HEK293 (cell line): ENCODE measurements at regions not wholly inside any gene's neighbourhood (a gene's known extent, or its start where the extent isn't known, plus 50 kb on each side); places are given as distances from the start of the nearest gene placed in this dataset.

Experiments used
- GLIS2 ChIP-seq: fragments of 450-650 bp; formaldehyde crosslinking; IDR thresholded peaks from 2 replicates; pipeline ENCODE4 v1.5.1; 2016; ENCODE audit warnings: missing biosample characterization, missing genetic modification characterization
- SETDB1 ChIP-seq: IDR thresholded peaks from one replicate; pipeline ENCODE4 v1.6.1; 2017; ENCODE audit warnings: mild to moderate bottlenecking, low read length, moderate library complexity, mixed read lengths; ENCODE audit not compliant: insufficient read length
- TRIM28 ChIP-seq: IDR thresholded peaks from 2 replicates; pipeline ENCODE4 v1.6.1; 2011; ENCODE audit warnings: low read length, control low read depth, borderline replicate concordance
- YY1 ChIP-seq: fragments of 450-650 bp; formaldehyde crosslinking; IDR thresholded peaks from 2 replicates; pipeline ENCODE4 v1.5.1; 2018; ENCODE audit warnings: missing biosample characterization, missing genetic modification characterization
- ZNF48 ChIP-seq: fragments of 450-650 bp; formaldehyde crosslinking; IDR thresholded peaks from 2 replicates; pipeline ENCODE4 v1.5.1; 2016; ENCODE audit warnings: missing biosample characterization, missing genetic modification characterization
- ZNF571 ChIP-seq: fragments of 450-650 bp; formaldehyde crosslinking; IDR thresholded peaks from 2 replicates; pipeline ENCODE4 v1.5.0; 2017; ENCODE audit warnings: missing biosample characterization, missing genetic modification characterization
- ZNF768 ChIP-seq: fragments of 450-650 bp; formaldehyde crosslinking; IDR thresholded peaks from 2 replicates; pipeline ENCODE4 v1.5.1; 2018; ENCODE audit warnings: missing biosample characterization, mild to moderate bottlenecking, missing genetic modification characterization
- TF ChIP-seq, protein P1 (sequence below): fragments of 450-650 bp; formaldehyde crosslinking; IDR thresholded peaks from 2 replicates; pipeline ENCODE4 v1.5.1; 2016; ENCODE audit warnings: missing biosample characterization, missing genetic modification characterization
- TF ChIP-seq, protein P2 (sequence below): fragments of 450-650 bp; formaldehyde crosslinking; IDR thresholded peaks from 2 replicates; pipeline ENCODE4 v1.5.1; 2016; ENCODE audit warnings: missing biosample characterization, missing genetic modification characterization
- TF ChIP-seq, protein P3 (sequence below): fragments of 450-650 bp; formaldehyde crosslinking; IDR thresholded peaks from 2 replicates; pipeline ENCODE4 v1.5.1; 2016; ENCODE audit warnings: missing biosample characterization, missing genetic modification characterization
- TF ChIP-seq, protein P4 (sequence below): fragments of 450-650 bp; formaldehyde crosslinking; IDR thresholded peaks from 2 replicates; pipeline ENCODE4 v1.5.1; 2016; ENCODE audit warnings: missing biosample characterization, missing genetic modification characterization
- TF ChIP-seq, protein P5 (sequence below): fragments of 450-650 bp; formaldehyde crosslinking; IDR thresholded peaks from 2 replicates; pipeline ENCODE4 v1.5.1; 2017; ENCODE audit warnings: missing biosample characterization, missing genetic modification characterization
- TF ChIP-seq, protein P6 (sequence below): fragments of 450-650 bp; formaldehyde crosslinking; IDR thresholded peaks from 2 replicates; pipeline ENCODE4 v1.5.1; 2016; ENCODE audit warnings: missing biosample characterization, missing genetic modification characterization
- TF ChIP-seq, protein P7 (sequence below): fragments of 450-650 bp; formaldehyde crosslinking; IDR thresholded peaks from 2 replicates; pipeline ENCODE4 v1.5.1; 2017; ENCODE audit warnings: missing biosample characterization, missing genetic modification characterization

DNA sequence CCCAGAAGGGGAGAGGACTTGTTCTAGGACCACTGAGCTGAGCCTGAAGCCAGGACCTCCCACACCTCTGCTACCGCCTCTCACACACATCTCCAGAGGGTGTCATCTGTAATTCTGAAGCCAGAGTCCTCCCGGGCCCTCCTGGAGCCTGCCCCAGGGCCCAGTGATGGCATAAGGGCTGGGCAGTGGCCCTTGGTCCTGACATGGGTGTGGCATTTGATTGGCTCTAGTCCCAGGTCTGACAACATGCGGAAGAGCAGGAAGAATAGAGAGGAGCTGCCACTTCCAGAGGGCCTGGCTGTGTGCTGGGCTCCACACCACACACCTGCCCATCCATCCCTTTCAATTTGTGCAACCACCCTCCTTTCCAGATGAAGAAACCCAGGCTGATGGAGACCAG, 144.3 kb upstream of the GSC start:
- TF ChIP-seq GLIS2 (tag by site-specific recombination) (no peak), YY1 (no peak), SETDB1 (no peak), ZNF48 (tag by site-specific recombination) (no peak), ZNF768 (tag by site-specific recombination) (no peak), ZNF571 (tag by site-specific recombination) (no peak), TRIM28 (no peak)
- TF ChIP-seq, protein P1, sequence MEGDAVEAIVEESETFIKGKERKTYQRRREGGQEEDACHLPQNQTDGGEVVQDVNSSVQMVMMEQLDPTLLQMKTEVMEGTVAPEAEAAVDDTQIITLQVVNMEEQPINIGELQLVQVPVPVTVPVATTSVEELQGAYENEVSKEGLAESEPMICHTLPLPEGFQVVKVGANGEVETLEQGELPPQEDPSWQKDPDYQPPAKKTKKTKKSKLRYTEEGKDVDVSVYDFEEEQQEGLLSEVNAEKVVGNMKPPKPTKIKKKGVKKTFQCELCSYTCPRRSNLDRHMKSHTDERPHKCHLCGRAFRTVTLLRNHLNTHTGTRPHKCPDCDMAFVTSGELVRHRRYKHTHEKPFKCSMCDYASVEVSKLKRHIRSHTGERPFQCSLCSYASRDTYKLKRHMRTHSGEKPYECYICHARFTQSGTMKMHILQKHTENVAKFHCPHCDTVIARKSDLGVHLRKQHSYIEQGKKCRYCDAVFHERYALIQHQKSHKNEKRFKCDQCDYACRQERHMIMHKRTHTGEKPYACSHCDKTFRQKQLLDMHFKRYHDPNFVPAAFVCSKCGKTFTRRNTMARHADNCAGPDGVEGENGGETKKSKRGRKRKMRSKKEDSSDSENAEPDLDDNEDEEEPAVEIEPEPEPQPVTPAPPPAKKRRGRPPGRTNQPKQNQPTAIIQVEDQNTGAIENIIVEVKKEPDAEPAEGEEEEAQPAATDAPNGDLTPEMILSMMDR (tag by site-specific recombination): no peak
- TF ChIP-seq, protein P2, sequence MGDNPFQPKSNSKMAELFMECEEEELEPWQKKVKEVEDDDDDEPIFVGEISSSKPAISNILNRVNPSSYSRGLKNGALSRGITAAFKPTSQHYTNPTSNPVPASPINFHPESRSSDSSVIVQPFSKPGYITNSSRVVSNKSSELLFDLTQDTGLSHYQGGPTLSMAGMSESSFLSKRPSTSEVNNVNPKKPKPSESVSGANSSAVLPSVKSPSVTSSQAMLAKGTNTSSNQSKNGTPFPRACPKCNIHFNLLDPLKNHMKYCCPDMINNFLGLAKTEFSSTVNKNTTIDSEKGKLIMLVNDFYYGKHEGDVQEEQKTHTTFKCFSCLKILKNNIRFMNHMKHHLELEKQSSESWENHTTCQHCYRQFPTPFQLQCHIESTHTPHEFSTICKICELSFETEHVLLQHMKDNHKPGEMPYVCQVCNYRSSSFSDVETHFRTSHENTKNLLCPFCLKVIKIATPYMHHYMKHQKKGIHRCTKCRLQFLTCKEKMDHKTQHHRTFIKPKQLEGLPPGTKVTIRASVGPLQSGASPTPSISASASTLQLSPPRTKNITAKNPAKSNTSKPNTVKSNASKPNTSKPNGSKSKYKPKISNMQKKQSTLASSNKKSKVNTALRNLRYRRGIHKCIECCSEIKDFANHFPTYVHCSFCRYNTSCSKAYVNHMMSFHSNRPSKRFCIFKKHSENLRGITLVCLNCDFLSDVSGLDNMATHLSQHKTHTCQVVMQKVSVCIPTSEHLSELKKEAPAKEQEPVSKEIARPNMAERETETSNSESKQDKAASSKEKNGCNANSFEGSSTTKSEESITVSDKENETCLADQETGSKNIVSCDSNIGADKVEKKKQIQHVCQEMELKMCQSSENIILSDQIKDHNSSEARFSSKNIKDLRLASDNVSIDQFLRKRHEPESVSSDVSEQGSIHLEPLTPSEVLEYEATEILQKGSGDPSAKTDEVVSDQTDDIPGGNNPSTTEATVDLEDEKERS: no peak
- TF ChIP-seq, protein P3, sequence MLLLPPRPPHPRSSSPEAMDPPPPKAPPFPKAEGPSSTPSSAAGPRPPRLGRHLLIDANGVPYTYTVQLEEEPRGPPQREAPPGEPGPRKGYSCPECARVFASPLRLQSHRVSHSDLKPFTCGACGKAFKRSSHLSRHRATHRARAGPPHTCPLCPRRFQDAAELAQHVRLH: no peak
- TF ChIP-seq, protein P4, sequence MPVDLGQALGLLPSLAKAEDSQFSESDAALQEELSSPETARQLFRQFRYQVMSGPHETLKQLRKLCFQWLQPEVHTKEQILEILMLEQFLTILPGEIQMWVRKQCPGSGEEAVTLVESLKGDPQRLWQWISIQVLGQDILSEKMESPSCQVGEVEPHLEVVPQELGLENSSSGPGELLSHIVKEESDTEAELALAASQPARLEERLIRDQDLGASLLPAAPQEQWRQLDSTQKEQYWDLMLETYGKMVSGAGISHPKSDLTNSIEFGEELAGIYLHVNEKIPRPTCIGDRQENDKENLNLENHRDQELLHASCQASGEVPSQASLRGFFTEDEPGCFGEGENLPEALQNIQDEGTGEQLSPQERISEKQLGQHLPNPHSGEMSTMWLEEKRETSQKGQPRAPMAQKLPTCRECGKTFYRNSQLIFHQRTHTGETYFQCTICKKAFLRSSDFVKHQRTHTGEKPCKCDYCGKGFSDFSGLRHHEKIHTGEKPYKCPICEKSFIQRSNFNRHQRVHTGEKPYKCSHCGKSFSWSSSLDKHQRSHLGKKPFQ (tag by site-specific recombination): no peak
- TF ChIP-seq, protein P5, sequence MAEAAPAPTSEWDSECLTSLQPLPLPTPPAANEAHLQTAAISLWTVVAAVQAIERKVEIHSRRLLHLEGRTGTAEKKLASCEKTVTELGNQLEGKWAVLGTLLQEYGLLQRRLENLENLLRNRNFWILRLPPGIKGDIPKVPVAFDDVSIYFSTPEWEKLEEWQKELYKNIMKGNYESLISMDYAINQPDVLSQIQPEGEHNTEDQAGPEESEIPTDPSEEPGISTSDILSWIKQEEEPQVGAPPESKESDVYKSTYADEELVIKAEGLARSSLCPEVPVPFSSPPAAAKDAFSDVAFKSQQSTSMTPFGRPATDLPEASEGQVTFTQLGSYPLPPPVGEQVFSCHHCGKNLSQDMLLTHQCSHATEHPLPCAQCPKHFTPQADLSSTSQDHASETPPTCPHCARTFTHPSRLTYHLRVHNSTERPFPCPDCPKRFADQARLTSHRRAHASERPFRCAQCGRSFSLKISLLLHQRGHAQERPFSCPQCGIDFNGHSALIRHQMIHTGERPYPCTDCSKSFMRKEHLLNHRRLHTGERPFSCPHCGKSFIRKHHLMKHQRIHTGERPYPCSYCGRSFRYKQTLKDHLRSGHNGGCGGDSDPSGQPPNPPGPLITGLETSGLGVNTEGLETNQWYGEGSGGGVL (tag by site-specific recombination): no peak
- TF ChIP-seq, protein P6, sequence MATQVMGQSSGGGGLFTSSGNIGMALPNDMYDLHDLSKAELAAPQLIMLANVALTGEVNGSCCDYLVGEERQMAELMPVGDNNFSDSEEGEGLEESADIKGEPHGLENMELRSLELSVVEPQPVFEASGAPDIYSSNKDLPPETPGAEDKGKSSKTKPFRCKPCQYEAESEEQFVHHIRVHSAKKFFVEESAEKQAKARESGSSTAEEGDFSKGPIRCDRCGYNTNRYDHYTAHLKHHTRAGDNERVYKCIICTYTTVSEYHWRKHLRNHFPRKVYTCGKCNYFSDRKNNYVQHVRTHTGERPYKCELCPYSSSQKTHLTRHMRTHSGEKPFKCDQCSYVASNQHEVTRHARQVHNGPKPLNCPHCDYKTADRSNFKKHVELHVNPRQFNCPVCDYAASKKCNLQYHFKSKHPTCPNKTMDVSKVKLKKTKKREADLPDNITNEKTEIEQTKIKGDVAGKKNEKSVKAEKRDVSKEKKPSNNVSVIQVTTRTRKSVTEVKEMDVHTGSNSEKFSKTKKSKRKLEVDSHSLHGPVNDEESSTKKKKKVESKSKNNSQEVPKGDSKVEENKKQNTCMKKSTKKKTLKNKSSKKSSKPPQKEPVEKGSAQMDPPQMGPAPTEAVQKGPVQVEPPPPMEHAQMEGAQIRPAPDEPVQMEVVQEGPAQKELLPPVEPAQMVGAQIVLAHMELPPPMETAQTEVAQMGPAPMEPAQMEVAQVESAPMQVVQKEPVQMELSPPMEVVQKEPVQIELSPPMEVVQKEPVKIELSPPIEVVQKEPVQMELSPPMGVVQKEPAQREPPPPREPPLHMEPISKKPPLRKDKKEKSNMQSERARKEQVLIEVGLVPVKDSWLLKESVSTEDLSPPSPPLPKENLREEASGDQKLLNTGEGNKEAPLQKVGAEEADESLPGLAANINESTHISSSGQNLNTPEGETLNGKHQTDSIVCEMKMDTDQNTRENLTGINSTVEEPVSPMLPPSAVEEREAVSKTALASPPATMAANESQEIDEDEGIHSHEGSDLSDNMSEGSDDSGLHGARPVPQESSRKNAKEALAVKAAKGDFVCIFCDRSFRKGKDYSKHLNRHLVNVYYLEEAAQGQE (tag by site-specific recombination): no peak
- TF ChIP-seq, protein P7, sequence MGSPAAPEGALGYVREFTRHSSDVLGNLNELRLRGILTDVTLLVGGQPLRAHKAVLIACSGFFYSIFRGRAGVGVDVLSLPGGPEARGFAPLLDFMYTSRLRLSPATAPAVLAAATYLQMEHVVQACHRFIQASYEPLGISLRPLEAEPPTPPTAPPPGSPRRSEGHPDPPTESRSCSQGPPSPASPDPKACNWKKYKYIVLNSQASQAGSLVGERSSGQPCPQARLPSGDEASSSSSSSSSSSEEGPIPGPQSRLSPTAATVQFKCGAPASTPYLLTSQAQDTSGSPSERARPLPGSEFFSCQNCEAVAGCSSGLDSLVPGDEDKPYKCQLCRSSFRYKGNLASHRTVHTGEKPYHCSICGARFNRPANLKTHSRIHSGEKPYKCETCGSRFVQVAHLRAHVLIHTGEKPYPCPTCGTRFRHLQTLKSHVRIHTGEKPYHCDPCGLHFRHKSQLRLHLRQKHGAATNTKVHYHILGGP (tag by site-specific recombination): no peak
